ENCODE measurements at regions not wholly inside any gene's neighbourhood (a gene's known extent, or its start where the extent isn't known, plus 50 kb on each side); places are given as distances from the start of the nearest gene placed in this dataset.

DNA sequence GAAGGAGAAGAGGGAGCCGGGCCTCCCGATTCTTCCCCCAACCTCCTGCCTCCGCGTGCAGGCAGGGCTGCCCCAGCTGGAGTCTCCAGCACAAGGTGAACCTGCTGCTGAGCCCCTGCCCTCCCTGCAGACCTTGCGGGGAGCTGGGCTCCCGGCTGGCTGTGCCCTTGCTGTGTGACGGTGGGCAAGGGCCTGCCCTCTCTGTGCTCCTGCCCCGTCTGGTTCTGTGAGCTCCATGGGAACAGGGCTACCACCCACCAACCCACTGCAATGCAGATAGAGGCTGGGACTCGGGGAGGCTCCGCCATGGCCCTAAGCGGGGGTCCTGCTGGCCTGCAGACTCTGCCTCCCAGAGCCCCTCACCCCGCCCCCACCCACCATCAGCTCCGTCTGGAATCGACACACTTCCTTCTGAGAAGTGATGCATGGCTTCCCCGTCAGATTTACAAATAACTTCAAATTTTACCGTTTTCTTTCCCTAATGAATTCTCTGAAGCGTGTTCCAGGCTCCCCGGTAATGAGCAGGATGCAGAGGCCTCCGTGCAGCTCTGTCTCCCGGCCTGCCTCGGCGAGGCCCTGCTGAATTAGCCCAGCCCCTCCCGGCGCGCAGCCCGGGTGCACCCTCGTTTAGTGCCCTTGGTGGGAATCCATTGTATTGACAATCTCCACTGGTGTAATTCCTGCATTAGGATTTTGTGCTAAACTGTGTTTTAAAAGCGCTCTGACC is 111.0 kb downstream of the MICALL2 start:
- TF ChIP-seq, protein P1, sequence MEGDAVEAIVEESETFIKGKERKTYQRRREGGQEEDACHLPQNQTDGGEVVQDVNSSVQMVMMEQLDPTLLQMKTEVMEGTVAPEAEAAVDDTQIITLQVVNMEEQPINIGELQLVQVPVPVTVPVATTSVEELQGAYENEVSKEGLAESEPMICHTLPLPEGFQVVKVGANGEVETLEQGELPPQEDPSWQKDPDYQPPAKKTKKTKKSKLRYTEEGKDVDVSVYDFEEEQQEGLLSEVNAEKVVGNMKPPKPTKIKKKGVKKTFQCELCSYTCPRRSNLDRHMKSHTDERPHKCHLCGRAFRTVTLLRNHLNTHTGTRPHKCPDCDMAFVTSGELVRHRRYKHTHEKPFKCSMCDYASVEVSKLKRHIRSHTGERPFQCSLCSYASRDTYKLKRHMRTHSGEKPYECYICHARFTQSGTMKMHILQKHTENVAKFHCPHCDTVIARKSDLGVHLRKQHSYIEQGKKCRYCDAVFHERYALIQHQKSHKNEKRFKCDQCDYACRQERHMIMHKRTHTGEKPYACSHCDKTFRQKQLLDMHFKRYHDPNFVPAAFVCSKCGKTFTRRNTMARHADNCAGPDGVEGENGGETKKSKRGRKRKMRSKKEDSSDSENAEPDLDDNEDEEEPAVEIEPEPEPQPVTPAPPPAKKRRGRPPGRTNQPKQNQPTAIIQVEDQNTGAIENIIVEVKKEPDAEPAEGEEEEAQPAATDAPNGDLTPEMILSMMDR (IDR thresholded peaks at IDR 0.05; ENCODE audit: borderline replicate concordance, extremely low read depth, low read length, poor library complexity, severe bottlenecking) = no peak
- no peak for TF ChIP-seq EZH2 (IDR thresholded peaks at IDR 0.05; ENCODE audit: borderline replicate concordance, low read depth, low read length, severe bottlenecking)

All from DND-41 (cell line).